ENCODE measurements at regions not wholly inside any gene's neighbourhood (a gene's known extent, or its start where the extent isn't known, plus 50 kb on each side); places are given as distances from the start of the nearest gene placed in this dataset.
"Not testable (repeated sequence)": the region's sequence is repeated elsewhere in the genome, so short reads cannot be mapped to it uniquely, and the experiment has no call there.

- DNase-seq, result not testable (repeated sequence)
Observed at GRCh38 chr1:245102149-245102548, 52.6 kb upstream of the KIF26B start.

- DNase-seq, result peak; percentile 27
Observed at GRCh38 chr1:245099401-245099800, 55.4 kb upstream of the KIF26B start.

- DNase-seq, result no peak
Observed at GRCh38 chr1:245098924-245099323, 55.9 kb upstream of the KIF26B start.

- no peak for DNase-seq
Observed at GRCh38 chr1:245096311-245097066, 58.3 kb upstream of the KIF26B start.

GRCh38 chr1:245095903-245096302, 58.9 kb upstream of the KIF26B start:
- DNase-seq, result no peak

- DNase-seq, result no peak
Observed at GRCh38 chr1:245094954-245095353, 59.8 kb upstream of the KIF26B start.

GRCh38 chr1:245094092-245094491, 60.7 kb upstream of the KIF26B start:
- DNase-seq, result no peak

GRCh38 chr1:245092638-245092976, 62.2 kb upstream of the KIF26B start:
- DNase-seq, result no peak

GRCh38 chr1:245091818-245092637, 62.8 kb upstream of the KIF26B start:
- DNase-seq, result no peak

- no peak for DNase-seq
Observed at GRCh38 chr1:245091171-245091621, 63.6 kb upstream of the KIF26B start.

GRCh38 chr1:245090491-245091090, 64.2 kb upstream of the KIF26B start:
- DNase-seq, result no peak

GRCh38 chr1:245087723-245088122, 67.1 kb upstream of the KIF26B start:
- DNase-seq, result no peak

- no peak for DNase-seq
Observed at GRCh38 chr1:245086389-245086969, 68.3 kb upstream of the KIF26B start.

- no peak for DNase-seq
Observed at GRCh38 chr1:245085508-245086095, 69.2 kb upstream of the KIF26B start.

GRCh38 chr1:245084551-245084950, 70.2 kb upstream of the KIF26B start:
- DNase-seq, result no peak

GRCh38 chr1:245079021-245079609, 75.7 kb upstream of the KIF26B start:
- peak; percentile 14 for DNase-seq

GRCh38 chr1:245074898-245075297, 79.9 kb upstream of the KIF26B start:
- no peak for DNase-seq

- no peak for DNase-seq
Observed at GRCh38 chr1:245074232-245074747, 80.5 kb upstream of the KIF26B start.

GRCh38 chr1:245070836-245071615, 83.8 kb upstream of the KIF26B start:
- no peak for DNase-seq

- DNase-seq, result no peak
Observed at GRCh38 chr1:245067257-245067656, 87.5 kb upstream of the KIF26B start.

GRCh38 chr1:245062741-245063305, 92.0 kb upstream of the KIF26B start:
- DNase-seq, result no peak
